SU-DHL-6 (cell line): ENCODE measurements at regions not wholly inside any gene's neighbourhood (a gene's known extent, or its start where the extent isn't known, plus 50 kb on each side); places are given as distances from the start of the nearest gene placed in this dataset.

ENCODE experiments used
- H2AFZ ChIP-seq: fragments of 200-600 bp; sonication (generic); 2 replicates; pipeline ENCODE4 v1.6.1; 2014; ENCODE audit warnings: low read depth, mild to moderate bottlenecking, moderate library complexity, mixed read lengths, antibody characterized with exemption, low read length; ENCODE audit not compliant: severe bottlenecking
- H3F3A ChIP-seq: fragments of 200-600 bp; shearing (Covaris generic); 2 replicates; pipeline ENCODE4 v1.6.0; 2016; ENCODE audit warnings: antibody characterized with exemption, mild to moderate bottlenecking; ENCODE audit not compliant: insufficient read depth
- H3K27ac ChIP-seq: fragments of 200-600 bp; sonication (generic); 2 replicates; pipeline ENCODE4 v1.5.1; 2016; ENCODE audit warnings: low read depth, mild to moderate bottlenecking, low read length, moderate library complexity, mixed read lengths
- H3K27me3 ChIP-seq: fragments of 200-600 bp; sonication (generic), shearing (Covaris generic); 2 replicates; pipeline ENCODE4 v1.6.0; 2014; ENCODE audit warnings: mild to moderate bottlenecking, low read length
- H3K36me3 ChIP-seq: fragments of 200-600 bp; sonication (generic); 2 replicates; pipeline ENCODE4 v1.6.1; 2014; ENCODE audit warnings: mild to moderate bottlenecking, low read length, mixed read lengths
- H3K4me2 ChIP-seq: fragments of 300-600, 200-600 bp; shearing (Covaris generic), sonication (generic); 2 replicates; pipeline ENCODE4 v1.6.0; 2014; ENCODE audit warnings: low read length, low read depth, mild to moderate bottlenecking; ENCODE audit not compliant: poor library complexity, severe bottlenecking
- H3K4me3 ChIP-seq: fragments of 200-600 bp; sonication (generic); 2 replicates; pipeline ENCODE4 v1.5.1; 2014; ENCODE audit warnings: antibody characterized with exemption, low read length, mild to moderate bottlenecking, mixed read lengths; ENCODE audit not compliant: insufficient read depth, poor library complexity, severe bottlenecking
- H3K79me2 ChIP-seq: fragments of 200-600 bp; sonication (generic); 2 replicates; pipeline ENCODE4 v1.6.1; 2014; ENCODE audit warnings: mild to moderate bottlenecking, low read length, moderate library complexity; ENCODE audit not compliant: insufficient read depth
- H3K9ac ChIP-seq: fragments of 200-600 bp; sonication (generic); 2 replicates; pipeline ENCODE4 v1.7.0; 2014; ENCODE audit warnings: mild to moderate bottlenecking, low read length
- H3K9me2 ChIP-seq: fragments of 200-600 bp; sonication (generic); replicated peaks from 2 replicates; pipeline ENCODE4 v1.6.1; 2014; ENCODE audit warnings: low read length; ENCODE audit not compliant: insufficient read depth
- H3K9me3 ChIP-seq: fragments of 200-600 bp; sonication (generic); 2 replicates; pipeline ENCODE4 v1.6.1; 2014; ENCODE audit warnings: low read length, mixed read lengths; ENCODE audit not compliant: insufficient read depth
- H4K20me1 ChIP-seq: fragments of 200-600 bp; sonication (generic); 2 replicates; pipeline ENCODE4 v1.6.1; 2014; ENCODE audit warnings: low read depth, mild to moderate bottlenecking, antibody characterized with exemption, low read length, moderate library complexity, mixed read lengths
- EZH2phosphoT487 ChIP-seq: fragments of 200-600 bp; sonication (generic), shearing (Covaris generic); conservative IDR thresholded peaks from 2 replicates; pipeline ENCODE4 v1.6.1; 2018; ENCODE audit warnings: mild to moderate bottlenecking, antibody characterized with exemption, low read length, moderate library complexity, mixed read lengths
- TF ChIP-seq, protein P1 (sequence below): fragments of 200-600 bp; sonication (generic); IDR thresholded peaks from one replicate; pipeline ENCODE4 v1.5.1; 2017; ENCODE audit warnings: antibody characterized with exemption, mild to moderate bottlenecking, low read length, moderate library complexity; ENCODE audit not compliant: insufficient read depth, poor library complexity, severe bottlenecking

DNA sequence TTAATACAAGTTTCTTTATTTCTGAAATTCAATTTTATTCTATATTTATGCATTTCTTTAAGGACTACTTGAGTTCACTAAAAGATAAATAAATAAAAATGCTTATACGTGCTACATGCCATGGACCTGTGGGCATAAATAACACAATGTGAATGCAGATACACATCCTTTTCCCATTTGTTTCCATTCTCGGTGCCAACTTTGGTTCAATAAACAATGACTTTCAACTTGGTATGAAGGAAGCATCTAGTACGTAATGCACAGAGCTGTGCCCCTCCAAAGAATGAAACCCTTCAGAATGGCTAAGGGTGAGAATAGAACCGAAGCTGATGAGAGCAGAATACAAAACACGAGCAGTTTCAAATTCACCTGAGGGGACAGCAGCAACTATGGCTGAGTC lies 409.3 kb downstream of the MTX2 start:
- Histone ChIP-seq H3F3A (no peaks in the 10 kb centered on the region), H3K36me3 (no peaks in the 10 kb centered on the region), H3K27ac (no peak overlapping the region), H3K9me2 (no peaks in the 10 kb centered on the region), H3K79me2 (no peaks in the 10 kb centered on the region), H2AFZ (no peak overlapping the region), H3K27me3 (no peaks in the 10 kb centered on the region), H3K9me3 (no peaks in the 10 kb centered on the region), H3K4me2 (no peak overlapping the region), H3K4me3 (no peak overlapping the region), H3K9ac (no peak overlapping the region), H4K20me1 (no peaks in the 10 kb centered on the region)
- TF ChIP-seq EZH2phosphoT487: no peak
- TF ChIP-seq, protein P1, sequence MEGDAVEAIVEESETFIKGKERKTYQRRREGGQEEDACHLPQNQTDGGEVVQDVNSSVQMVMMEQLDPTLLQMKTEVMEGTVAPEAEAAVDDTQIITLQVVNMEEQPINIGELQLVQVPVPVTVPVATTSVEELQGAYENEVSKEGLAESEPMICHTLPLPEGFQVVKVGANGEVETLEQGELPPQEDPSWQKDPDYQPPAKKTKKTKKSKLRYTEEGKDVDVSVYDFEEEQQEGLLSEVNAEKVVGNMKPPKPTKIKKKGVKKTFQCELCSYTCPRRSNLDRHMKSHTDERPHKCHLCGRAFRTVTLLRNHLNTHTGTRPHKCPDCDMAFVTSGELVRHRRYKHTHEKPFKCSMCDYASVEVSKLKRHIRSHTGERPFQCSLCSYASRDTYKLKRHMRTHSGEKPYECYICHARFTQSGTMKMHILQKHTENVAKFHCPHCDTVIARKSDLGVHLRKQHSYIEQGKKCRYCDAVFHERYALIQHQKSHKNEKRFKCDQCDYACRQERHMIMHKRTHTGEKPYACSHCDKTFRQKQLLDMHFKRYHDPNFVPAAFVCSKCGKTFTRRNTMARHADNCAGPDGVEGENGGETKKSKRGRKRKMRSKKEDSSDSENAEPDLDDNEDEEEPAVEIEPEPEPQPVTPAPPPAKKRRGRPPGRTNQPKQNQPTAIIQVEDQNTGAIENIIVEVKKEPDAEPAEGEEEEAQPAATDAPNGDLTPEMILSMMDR: no peak

DNA sequence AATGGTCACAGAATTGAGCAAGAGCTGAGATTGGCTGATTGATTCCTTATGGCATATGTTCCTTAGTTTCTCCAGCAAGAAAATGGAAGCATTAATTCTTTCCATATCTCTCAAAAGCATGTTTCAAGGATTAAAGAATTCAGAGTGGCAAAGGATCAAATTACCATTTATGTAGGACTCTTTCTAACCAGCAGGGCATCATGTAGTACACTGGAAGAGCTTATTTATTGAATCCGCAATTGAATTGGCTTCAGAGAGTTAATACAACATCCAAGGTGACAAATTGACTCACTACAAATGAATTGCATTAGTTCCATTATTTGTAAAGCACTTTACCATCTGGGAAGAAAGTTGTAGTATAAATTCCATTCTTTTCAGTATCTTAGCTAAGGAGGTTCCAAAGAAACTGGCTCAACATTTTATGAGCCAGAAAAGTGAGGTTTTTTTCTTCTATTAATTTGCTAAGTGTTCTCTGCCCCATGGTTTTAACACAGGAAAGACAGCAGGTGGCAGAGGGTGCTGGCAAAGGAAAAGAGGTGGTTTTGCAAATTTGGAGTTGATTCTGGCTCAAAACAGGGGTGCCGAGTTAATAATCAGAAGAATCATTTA lies 409.9 kb downstream of the MTX2 start:
- H2AFZ ChIP-seq: no peak overlapping the region
- no peak overlapping the region for H3K27ac ChIP-seq
- no peak overlapping the region for H3K4me2 ChIP-seq
- H3F3A ChIP-seq: no peaks in the 10 kb centered on the region
- TF ChIP-seq, protein P1: no peak
- TF ChIP-seq EZH2phosphoT487: no peak
- H3K36me3 ChIP-seq: no peaks in the 10 kb centered on the region
- no peaks in the 10 kb centered on the region for H3K9me3 ChIP-seq
- H3K79me2 ChIP-seq: no peaks in the 10 kb centered on the region
- H3K9me2 ChIP-seq: no peaks in the 10 kb centered on the region
- H3K9ac ChIP-seq: no peak overlapping the region
- H4K20me1 ChIP-seq: no peaks in the 10 kb centered on the region
- H3K4me3 ChIP-seq: no peak overlapping the region
- no peaks in the 10 kb centered on the region for H3K27me3 ChIP-seq

DNA sequence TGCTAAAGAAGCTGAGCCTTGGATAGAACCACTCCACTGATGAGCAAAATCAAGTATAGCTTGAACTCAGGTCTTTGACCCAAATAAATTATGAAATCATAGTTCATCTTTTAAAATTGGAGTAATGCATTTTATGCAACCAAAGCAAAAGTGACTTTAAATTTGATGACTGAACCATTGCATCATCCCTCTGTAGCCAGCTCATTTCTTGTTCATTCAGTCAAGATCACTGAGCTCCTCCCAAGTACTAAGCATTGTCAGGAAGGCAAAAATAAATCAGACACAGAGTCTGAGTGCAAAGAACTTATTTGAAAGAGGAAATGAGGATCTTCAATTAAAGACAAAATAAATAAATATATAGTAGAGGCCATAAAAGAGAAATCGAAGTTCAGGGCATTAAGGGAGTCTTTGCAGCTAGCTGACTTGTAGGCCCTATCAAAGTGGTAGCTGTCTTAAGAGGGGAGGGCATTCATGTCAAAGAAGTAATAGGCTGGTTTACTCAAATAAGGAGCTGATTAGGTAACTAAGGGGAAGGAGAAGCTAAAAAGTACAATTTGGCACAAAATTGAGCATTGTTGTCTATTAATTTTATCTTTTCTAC lies 411.8 kb downstream of the MTX2 start:
- Histone ChIP-seq H3K9ac (no peak overlapping the region), H3F3A (no peaks in the 10 kb centered on the region), H3K4me3 (no peak overlapping the region), H3K36me3 (no peaks in the 10 kb centered on the region), H3K79me2 (no peaks in the 10 kb centered on the region), H3K9me3 (no peaks in the 10 kb centered on the region), H3K27ac (no peak overlapping the region), H4K20me1 (no peaks in the 10 kb centered on the region), H3K4me2 (no peak overlapping the region), H3K9me2 (no peaks in the 10 kb centered on the region), H2AFZ (no peak overlapping the region), H3K27me3 (no peaks in the 10 kb centered on the region)
- TF ChIP-seq, protein P1: no peak
